ENCODE measurements at regions not wholly inside any gene's neighbourhood (a gene's known extent, or its start where the extent isn't known, plus 50 kb on each side); places are given as distances from the start of the nearest gene placed in this dataset.

GRCh38 chr1:58862728-58863385, 79.0 kb upstream of the JUN start:
- no peak for DNase-seq (ENCODE audit: low spot score)

GRCh38 chr1:58864654-58865053, 80.8 kb upstream of the JUN start:
- no peak for DNase-seq (ENCODE audit: low spot score)

GRCh38 chr1:58866578-58866977, 82.7 kb upstream of the JUN start:
- no peak for DNase-seq (ENCODE audit: low spot score)

GRCh38 chr1:58869638-58870297, 85.9 kb upstream of the JUN start:
- no peak for DNase-seq (ENCODE audit: low spot score)

GRCh38 chr1:58870298-58870676, 86.4 kb upstream of the JUN start:
- no peak for DNase-seq (ENCODE audit: low spot score)

GRCh38 chr1:58874342-58874741, 90.5 kb upstream of the JUN start:
- no peak for DNase-seq (ENCODE audit: low spot score)

- DNase-seq (ENCODE audit: low spot score) = no peak
These were observed 91.2 kb upstream of the JUN start for GRCh38 chr1:58874757-58875755.

GRCh38 chr1:58879464-58879863, 95.6 kb upstream of the JUN start:
- DNase-seq (ENCODE audit: low spot score) = no peak

GRCh38 chr1:58880592-58880991, 96.7 kb upstream of the JUN start:
- DNase-seq (ENCODE audit: low spot score) = no peak

GRCh38 chr1:58881471-58881994, 97.7 kb upstream of the JUN start:
- no peak for DNase-seq (ENCODE audit: low spot score)

GRCh38 chr1:58882322-58882948, 98.6 kb upstream of the JUN start:
- DNase-seq (ENCODE audit: low spot score) = no peak

- DNase-seq (ENCODE audit: low spot score) = no peak
These were observed 99.4 kb upstream of the JUN start for GRCh38 chr1:58883037-58883887.

GRCh38 chr1:58883888-58884482, 100.1 kb upstream of the JUN start:
- no peak for DNase-seq (ENCODE audit: low spot score)

- DNase-seq (ENCODE audit: low spot score) = no peak
These were observed 101.1 kb upstream of the JUN start for GRCh38 chr1:58884706-58885661.

- DNase-seq (ENCODE audit: low spot score) = no peak
These were observed 102.2 kb upstream of the JUN start for GRCh38 chr1:58885998-58886397.

GRCh38 chr1:58886611-58887010, 102.8 kb upstream of the JUN start:
- DNase-seq (ENCODE audit: low spot score) = no peak

GRCh38 chr1:58887059-58887458, 103.2 kb upstream of the JUN start:
- DNase-seq (ENCODE audit: low spot score) = no peak

- no peak for DNase-seq (ENCODE audit: low spot score)
These were observed 105.0 kb upstream of the JUN start for GRCh38 chr1:58888833-58889232.

GRCh38 chr1:58890113-58890512, 106.3 kb upstream of the JUN start:
- DNase-seq (ENCODE audit: low spot score) = no peak

- DNase-seq (ENCODE audit: low spot score) = no peak
These were observed 106.8 kb upstream of the JUN start for GRCh38 chr1:58890609-58891008.
